RWPE1 (cell line): ENCODE measurements at regions not wholly inside any gene's neighbourhood (a gene's known extent, or its start where the extent isn't known, plus 50 kb on each side); places are given as distances from the start of the nearest gene placed in this dataset.

ENCODE experiments used
- CTCF ChIA-PET: fragments of 350-600 bp; sonication (Branson Sonifier 250); formaldehyde crosslinking; extraction: SDS; loops from one replicate; lab custom pipeline; 2021; lab: Yijun Ruan, JAX
- POLR2A ChIA-PET: fragments of 400-600 bp; formaldehyde crosslinking; extraction: SDS; loops from one replicate; lab custom pipeline; 2020; ENCODE audit warnings: antibody characterized with exemption; ENCODE audit not compliant: low non-redundant PET; lab: Yijun Ruan, JAX
- DNase-seq: peaks from one replicate; pipeline ENCODE4 v3.0.0; 2012; ENCODE audit warnings: low spot score
- H3K27ac ChIP-seq: fragments of 450-650 bp; 2 replicates; pipeline ENCODE4 v1.5.1; 2017
- TF ChIP-seq, protein P1 (sequence below): fragments of 450-650 bp; conservative IDR thresholded peaks from 2 replicates; pipeline ENCODE4 v1.5.1; 2017; ENCODE audit warnings: low read depth, mild to moderate bottlenecking

DNA sequence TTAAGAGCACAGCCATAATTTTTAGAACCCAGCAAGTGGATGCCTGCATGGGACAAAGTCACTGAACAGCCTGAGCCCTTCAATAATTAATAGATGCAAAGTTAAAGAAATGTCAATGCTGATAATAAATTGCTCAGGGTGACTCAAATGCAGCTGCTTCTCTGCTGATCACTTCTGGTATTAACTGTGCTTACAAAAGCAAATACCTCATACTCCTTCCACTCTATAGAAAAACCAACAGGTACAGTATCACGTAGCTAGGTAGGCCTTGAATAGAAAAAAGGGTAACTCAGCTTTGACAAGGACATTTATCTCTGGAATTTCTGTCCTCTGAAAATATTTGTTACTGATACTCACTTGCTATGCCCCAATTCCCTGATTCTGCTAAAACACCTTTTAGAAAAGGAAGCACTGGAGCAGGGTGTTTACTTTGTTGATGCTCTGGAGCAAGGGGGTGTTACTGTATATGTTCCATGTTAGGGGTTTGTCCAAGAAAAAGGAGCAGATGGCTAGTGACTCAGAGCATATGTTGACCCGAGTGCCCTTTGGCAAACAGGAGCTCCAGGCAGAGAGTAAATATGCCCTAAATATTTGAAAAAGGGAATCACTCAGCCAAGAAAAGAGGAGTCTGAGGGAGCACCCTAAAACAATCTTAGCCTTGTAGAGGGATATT, 59.1 kb upstream of the RTN4 start:
- H3K27ac ChIP-seq, result peak overlapping the region; percentile 84

DNA sequence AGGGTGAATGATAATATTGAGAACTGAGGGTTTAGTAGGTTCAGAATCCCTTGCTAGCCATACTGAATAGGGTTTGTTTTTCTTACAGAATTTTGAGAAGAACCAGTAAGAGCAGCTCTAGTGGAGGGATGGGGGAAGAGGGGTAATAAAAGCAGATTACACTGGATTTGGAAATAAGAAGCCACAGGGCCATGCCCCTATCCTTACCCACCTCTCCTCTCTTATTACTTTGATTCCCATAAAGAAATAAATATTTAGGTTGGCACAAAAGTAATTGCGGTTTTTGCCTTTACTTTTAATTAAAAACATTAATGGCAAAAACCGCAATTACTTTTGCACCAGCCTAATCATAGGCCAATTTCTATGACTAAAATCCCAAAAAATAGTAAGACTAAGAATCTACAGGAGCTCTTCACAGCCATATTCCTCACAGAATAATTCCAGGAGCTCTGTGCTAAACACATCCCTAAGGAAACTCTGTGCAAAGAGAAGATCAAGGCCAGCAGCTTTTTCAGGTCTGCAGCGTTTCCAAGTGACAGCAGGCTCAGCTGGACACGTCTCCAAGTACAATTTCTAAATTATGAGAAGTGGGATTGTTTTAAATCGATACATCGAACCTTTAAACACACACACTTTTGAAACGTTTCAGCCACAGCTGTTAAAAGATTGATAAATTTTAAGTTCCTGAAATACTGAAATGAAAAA, 58.4 kb upstream of the RTN4 start:
- ChIA-PET CTCF (interaction anchor here (0.6 to 0.7 kb wide), 2 partner anchors 42 to 53 kb away, joined by 3 read pairs; no protein-coding TSS in a partner anchor), POLR2A (no interaction called here)
- TF ChIP-seq, protein P1, sequence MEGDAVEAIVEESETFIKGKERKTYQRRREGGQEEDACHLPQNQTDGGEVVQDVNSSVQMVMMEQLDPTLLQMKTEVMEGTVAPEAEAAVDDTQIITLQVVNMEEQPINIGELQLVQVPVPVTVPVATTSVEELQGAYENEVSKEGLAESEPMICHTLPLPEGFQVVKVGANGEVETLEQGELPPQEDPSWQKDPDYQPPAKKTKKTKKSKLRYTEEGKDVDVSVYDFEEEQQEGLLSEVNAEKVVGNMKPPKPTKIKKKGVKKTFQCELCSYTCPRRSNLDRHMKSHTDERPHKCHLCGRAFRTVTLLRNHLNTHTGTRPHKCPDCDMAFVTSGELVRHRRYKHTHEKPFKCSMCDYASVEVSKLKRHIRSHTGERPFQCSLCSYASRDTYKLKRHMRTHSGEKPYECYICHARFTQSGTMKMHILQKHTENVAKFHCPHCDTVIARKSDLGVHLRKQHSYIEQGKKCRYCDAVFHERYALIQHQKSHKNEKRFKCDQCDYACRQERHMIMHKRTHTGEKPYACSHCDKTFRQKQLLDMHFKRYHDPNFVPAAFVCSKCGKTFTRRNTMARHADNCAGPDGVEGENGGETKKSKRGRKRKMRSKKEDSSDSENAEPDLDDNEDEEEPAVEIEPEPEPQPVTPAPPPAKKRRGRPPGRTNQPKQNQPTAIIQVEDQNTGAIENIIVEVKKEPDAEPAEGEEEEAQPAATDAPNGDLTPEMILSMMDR, result no peak
- DNase-seq, result no peak
- no peak overlapping the region for H3K27ac ChIP-seq

More for the DNA sequence above, 59.1 kb upstream of the RTN4 start:
- peak; percentile 40 for DNase-seq
- CTCF ChIA-PET, result interaction anchor here (0.6 to 0.7 kb wide), 3 partner anchors 14 to 52 kb away, joined by 3 to 4 read pairs (median 3); no protein-coding TSS in a partner anchor
- POLR2A ChIA-PET, result no interaction called here
- TF ChIP-seq, protein P1, result no peak

DNA sequence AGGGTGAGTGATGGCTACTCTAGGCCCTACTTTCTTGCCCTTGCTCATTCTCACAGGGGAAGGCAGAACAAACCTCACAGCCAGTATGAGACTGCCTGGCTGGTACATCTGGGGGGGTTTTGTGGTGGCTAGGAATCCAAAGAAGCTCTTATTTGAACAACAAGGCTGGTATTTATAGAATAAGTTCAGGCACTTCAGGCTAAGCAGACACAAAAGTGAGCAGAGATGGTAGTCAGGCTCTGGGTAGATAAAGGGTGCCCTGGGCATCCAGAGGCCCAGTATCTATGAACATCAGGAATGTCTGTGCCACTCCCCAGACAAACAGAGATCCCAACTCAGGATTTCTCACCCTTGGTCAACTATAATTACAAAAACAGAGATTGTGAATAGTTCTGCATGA, 57.2 kb upstream of the RTN4 start:
- no peak for DNase-seq
- no peak overlapping the region for H3K27ac ChIP-seq
- TF ChIP-seq, protein P1, result no peak
- POLR2A ChIA-PET, result no interaction called here
- CTCF ChIA-PET, result no interaction called here

DNA sequence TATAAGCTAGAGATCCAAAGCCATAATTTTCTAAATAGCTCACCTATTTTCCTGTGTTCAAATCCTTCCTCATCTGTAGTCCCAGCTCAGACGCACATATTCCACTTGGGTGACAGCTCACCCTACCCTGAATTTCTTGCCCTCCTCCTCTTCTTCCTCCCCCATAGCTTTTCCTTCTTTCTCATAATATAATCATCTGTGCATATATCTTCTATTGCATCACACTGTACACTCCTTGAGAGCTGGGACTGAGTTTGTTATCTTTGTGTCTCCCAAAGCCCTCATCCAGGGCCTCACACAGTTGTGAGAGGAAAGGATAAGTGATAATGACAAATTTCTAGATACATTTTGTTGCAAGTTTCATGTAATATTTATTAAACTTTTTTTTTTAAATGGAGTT, 55.9 kb upstream of the RTN4 start:
- TF ChIP-seq, protein P1, result no peak
- CTCF ChIA-PET, result no interaction called here
- H3K27ac ChIP-seq, result no peak overlapping the region
- no peak for DNase-seq
- POLR2A ChIA-PET, result no interaction called here

DNA sequence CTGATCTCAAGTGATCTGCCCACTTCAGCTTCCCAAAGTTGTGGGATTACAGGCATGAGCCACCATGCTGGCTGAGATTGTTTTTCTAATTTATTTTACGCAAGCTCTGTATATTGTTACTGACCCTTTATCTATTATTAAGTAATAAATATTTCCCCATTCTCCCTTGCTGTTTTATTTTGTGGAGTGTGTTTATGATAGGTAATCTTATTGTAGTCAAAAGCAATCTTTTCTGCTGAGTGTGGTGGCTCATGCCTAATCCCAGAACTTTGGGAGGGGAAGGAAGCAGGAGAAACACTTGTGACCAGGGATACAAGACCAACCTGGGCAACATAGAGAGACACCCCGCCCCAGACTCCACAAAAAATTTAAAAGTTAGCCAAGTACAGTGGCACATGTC, 55.2 kb upstream of the RTN4 start:
- TF ChIP-seq, protein P1, result no peak
- H3K27ac ChIP-seq, result no peak overlapping the region
- POLR2A ChIA-PET, result no interaction called here
- CTCF ChIA-PET, result no interaction called here
- no peak for DNase-seq

DNA sequence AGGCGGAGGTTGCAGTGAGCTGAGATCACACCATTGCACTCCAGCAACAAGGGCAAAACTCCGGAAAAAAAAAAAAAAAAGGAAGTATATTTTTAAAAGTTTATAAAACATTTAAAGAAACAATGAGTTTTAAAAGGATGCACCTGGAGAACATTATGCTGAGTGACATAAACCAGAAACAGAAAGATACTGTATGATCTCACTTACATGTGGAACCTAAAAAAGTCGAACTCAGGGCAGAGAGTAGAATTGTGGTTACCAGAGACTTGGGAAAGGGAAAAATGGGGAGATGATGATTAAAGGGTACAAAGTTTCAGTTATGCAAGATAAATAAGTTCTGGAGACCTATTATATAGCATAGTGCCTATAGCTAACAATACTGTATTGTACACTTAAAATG, 52.8 kb upstream of the RTN4 start:
- DNase-seq, result no peak
- TF ChIP-seq, protein P1, result no peak
- ChIA-PET CTCF (interaction anchor here (0.7 kb wide), 1 partner anchor 54 kb away, joined by 3 read pairs; no protein-coding TSS in a partner anchor), POLR2A (no interaction called here)
- peak overlapping the region; percentile 63 for H3K27ac ChIP-seq
